NCI-H1092 (cell line): ENCODE measurements at regions not wholly inside any gene's neighbourhood (a gene's known extent, or its start where the extent isn't known, plus 50 kb on each side); places are given as distances from the start of the nearest gene placed in this dataset.
"Not testable (repeated sequence)": the region's sequence is repeated elsewhere in the genome, so short reads cannot be mapped to it uniquely, and the experiment has no call there.

ENCODE experiments used
- DNase-seq: peaks from one replicate; lab custom pipeline; 2025; lab: John Stamatoyannopoulos, UW

DNA sequence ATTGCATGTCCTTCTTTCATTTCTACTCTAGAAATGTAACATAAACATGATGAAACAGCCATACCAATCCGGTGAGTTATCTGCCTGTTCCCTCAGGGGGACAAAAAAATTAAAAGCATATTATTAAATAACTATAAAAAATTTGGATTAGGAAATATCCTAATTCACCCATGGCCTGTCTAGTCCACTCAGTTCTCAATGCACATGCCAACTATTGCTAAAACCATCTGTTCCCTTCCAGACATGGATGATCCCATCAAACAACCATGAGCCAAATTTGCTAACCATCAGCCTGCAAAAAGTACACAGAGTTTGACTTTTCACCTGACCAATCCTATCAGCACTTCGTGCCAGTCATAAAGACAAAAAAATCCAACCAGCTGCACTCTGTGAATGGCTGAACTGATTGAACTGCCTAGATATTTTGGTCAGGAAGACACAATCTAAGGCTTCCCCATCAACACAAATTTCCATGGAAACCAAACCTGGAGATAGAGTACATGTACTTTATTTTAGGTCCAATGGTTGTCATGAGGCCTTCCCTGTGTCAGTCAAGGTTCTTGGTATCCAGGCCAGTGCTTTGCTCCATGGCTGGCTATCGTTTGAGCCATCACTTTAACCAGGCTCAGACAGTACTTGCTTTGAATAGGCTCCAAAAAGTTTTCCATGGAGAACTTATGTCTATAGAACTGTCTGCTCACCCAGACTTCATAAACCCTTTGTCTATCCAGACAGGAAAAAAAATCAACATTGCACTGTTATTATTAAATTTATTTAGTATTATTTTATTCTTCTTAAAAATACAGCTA, 570.8 kb downstream of the LTN1 start:
- no peak for DNase-seq

DNA sequence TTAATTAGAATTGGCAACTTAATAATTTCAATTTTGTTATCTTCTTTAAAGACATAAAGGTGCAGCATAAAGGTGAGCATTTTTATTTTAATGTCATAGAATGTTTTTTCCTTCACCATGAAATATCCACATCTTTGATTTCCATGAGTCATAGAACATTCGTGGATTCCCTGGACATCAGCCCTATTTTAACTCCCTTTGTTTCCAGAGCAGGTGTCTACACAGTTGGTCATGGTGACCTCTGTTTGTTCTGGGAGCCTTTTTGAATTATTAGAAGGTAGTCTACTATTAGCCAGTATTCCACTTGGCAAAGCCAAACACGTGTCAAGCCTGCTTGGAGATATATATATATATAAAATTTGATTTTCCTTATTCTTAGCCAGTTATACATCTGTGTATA, 572.9 kb downstream of the LTN1 start:
- no peak for DNase-seq

DNA sequence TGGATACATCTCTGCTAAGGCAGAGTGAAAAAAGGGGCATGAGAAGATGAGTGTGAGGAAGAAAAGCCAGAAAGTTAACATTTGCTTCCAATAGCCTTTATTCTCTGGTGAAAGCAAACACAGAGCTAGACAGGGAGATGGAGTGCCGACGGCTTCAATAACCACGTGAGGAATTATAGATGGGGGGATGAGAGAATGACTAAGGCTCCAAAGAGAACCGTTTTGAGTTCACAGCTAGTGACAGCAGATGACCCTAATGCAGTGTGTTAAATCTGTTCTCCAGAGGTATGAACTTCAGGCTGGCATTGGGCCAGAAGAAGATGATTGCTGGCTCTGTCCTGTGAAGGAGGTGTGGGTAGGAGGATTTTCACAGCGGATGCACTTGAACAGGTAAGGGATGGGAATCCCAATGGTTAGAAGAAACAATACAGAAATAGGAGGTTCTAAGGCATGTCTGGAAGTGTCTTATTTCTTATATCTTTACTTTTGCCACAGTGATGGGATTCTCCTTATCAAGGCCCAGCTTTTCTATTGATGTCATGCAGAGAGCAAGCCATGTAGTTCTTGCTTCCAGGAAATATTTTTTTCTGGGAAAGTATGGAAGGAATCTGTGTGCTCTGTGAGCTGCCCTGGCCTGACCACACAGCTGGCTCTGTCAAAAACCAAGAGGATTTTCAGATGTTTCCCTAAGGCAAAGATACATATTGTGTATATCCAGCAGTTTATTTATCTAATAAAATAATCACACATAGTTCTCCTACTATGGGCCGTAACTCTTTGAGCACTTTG, 573.8 kb downstream of the LTN1 start:
- no peak for DNase-seq

DNA sequence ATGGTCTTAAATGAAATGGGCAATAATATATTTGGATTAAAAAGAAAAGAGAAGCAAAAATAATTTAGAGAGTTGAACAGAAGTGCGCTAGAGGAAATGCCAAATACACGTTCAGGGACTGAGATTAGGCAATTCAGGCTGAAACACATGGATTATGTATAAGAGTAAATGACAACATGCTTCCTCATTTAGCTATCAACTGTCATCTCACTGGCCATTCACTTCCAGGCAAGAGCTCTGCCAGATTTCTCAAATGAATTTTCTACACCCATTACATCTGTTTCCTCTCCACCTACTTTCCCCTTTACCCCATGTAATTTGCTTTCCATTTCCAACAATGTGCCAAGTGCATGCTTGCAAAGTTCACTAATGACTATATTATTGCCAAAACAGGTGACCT, 582.4 kb downstream of the LTN1 start:
- DNase-seq = no peak

DNA sequence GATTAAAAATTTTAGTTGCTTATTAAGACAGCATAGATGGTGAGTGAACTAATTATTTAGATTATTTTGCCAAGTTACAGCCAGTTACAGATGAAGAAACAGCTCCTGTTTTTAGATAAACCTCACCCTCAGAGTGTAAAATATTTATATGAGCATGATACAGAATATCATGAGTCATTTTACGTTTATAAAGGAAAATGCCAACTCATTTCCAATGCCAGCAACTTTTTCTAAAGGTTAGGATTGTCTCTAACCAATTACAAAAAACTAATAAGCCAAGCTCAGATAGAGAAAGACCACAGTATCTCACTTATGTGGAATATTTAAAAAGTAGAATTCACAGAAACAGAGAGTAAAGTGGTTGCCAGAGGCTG, 590.1 kb downstream of the LTN1 start:
- no peak for DNase-seq

DNA sequence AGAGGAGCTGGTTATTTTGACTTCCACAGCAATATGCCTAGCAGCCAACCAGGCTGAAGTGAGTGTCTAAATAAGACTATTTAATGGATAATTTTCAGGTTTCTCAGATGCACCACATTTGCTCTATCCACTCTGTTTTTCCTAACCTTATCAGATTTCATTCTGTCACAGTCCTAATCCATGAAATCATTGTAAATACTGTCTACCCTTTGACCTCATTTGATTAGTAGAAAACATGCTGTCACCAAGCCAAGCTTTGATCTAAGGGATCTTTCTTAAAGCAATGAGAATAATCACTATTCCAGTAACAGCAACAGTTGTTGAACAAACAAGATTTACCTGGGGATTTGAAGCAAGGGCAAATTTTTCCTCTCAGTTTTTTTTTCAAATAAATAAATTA, 595.6 kb downstream of the LTN1 start:
- no peak for DNase-seq

DNA sequence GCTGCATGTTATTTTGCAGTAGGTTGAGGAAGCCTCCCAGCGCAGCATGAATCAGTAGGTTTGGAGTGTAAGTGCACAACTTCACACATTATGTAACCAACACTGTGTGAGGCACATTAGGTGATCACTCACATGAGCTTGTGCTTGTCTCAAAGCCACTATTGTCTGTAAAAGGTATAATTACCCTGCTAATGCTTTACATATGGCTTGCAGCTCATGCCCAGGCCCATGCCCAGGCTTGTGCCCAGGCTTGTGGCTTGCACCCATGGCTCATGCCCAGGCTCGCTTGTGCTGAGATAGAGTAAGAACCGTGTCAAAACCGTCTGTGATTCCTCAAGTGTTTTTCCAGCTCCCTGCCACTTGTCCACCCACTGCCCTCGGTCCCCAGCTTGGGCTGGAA, 596.3 kb downstream of the LTN1 start:
- DNase-seq = no peak

DNA sequence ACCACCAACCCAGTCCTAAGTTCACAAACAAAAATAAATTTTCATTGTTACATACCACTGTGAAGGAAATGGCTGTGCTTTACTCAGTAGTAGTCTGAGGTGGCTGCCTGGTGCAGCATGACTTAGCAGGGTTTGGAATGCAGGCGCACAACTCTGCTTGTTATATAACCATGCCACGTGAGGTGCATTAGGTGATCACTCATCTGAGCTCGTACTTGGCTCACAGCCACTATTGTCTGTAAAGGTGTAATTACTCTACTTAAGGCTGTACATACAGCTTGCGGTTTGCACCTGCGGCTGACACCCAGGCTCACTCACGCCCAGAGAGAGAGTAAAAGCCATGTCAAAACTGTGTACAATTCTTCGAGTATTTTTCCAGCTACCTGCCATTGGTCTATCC, 599.4 kb downstream of the LTN1 start:
- no peak for DNase-seq

DNA sequence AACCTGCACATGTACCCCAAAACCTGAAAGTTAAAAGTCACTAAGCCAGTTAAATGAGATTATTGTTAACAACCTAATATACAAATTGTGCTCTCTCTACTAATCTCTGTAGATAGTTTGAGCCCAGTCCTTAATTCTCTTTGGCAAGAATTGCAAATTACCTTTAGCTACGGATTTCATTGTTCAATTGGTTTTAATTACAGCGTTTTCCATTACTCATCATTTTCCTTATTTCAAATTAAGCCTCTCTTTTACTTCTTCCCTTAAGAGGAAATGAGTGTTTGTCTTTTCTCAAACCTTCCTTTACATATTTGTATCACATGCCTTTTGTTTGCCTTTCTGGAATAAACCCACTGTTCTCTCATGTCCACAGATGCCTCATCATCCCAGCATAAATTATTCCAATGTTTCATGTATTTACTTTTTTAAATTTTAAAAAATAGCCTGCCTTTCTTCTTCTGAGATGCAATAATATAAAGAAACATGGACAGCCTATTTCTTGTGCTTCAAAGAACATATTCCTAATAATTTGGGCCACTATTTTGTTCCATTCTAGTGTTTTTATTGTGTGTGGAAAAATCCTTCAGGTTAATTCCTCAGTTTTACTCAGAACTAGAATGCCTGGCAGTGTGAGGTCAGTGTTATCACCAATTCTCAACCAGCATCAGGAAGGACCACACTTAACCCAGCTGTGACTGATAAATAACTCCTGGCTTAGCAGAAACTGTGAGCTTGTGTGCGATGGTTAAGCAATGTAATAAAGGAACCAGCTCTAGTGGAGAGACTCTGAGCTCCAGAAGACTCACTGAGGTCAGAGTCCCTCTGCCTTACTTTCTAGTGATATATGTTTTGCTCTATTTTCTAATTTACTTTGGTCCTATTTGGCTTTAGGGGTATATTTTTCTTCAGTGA, 600.5 kb downstream of the LTN1 start:
- DNase-seq = no peak

DNA sequence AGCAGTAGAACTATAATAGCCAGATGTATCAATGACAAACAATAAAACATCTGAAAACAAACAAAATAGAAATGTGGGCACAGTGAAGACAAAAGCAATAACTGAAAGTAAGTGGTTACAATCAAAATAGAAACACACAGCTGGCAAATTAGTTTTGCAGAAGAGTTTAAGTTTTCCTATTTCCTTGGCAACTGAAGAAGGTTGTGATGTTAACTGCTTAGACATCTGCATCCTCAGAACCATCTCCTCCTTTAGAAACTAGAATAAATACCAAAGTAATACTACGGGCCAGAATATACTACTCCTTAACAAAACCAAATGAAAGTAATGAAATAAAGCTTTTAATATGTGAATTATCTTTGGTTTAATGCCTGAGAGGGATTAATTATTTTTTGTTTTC, 605.5 kb downstream of the LTN1 start:
- no peak for DNase-seq

DNA sequence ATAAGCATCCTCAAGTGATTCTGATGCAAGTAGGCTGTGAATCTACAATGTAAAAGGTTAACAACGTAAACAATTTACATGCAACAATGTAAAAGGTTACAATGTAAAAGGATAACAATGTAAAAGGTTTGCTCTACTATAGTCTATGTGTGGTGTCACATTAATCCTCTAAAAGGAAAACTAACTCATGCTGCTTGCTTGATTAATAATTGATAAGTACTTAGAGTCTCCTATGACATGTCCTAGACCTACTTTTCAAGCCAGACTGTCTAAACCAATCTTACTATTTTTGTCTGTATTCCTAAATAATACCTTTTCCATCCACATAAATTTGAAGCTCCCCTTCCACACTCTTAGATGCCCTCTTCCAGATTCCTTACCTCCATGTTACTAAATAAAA, 606.8 kb downstream of the LTN1 start:
- no peak for DNase-seq

DNA sequence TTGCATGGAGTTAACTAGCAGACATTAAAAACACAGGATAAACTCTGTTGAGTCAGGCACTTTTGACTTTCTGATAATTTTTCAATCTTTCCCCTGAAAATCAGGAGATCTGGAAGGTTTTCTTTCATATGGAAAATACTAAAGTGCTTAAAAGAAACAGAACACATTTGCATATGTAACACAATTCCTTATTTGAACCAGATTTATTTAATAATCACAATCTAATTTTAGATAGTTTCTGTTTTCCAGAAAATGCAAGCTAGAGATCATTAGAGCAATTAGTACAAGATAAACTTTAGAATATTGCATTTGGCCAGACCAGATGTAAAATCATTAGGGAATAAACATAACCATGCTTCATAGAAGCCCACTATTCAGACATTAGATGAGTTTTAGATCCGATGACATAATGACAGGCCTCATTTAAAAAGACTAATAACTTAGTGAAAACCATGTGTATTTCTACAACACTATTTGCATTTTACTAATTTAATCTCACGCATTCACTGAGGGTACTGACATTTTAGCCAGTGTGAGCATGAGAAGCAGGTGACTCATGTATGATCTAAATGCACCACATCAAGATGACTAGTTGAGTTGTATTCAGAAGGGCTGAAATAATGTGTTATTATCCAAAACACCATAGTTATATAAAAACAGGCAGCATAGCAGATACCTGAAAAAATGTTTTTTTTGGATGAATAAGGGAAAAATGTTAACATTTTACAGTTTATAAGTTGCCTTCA, 611.5 kb downstream of the LTN1 start:
- not testable (repeated sequence) for DNase-seq

DNA sequence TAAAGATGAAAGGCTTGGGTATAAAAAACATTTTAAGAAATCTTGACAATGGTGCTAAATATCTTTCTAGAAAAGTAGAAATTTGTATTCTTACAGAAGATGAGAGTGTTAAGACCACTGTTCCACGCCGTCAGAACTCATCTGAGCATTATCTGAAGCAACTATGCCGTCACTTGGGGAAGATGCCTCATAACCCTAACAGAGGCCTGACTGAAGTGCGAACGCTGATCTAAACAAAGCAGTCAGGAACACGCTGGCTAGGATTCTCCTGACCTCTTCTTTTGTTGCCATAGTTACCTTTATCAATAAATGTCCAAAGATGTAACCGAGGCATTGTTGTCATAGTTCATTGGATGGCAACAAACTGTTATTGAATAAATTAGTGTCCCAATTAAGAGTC, 612.4 kb downstream of the LTN1 start:
- no peak for DNase-seq

DNA sequence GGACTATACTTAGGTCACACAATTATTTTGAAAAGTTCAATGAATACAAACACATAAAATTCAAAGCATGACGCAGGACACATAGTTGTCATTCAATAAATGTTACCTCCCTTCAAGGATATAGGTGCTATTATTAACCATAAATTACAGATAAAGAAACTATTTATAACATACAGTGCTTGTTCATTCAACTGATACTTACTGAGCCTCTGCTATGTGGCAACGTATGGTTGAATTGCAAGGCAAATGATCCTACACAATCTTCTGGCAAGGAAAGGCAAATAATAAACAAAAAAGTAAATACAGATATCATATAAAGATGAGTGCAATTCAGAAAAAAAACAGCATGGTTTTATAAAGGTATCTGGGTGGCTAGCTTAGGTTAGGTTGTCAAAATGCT, 614.7 kb downstream of the LTN1 start:
- no peak for DNase-seq

DNA sequence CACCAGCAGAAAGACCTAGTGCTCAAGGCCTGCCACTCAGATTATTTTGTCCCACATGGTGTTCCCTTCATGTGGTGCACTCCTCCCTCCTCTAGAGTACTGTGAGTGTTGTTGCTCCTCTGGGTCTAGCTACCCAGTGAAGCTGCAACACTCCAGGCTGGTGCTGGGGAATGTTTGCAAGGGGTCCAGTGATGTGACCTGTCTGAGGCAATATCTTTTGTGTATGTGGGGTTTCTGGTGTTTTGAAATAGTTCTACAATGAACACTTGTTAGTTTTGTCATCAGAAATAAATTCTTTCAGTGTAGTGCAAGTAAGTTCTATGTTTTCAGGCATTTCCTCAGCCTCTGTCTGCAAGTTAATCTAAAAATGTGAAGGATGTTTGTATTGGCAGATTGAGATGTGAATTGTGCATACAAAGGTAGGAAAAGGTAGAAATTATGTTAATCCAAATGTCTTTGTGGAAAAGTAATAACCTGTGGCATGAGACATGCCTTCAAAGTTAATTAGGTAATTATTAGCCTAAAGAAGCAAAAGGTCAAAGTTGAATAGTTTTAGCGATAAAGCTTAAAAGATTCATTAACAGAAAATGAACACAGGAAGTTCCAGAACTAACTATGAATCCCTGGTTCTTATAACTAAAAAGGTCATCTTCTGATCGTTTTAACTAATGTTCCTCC, 616.8 kb downstream of the LTN1 start:
- DNase-seq = no peak

DNA sequence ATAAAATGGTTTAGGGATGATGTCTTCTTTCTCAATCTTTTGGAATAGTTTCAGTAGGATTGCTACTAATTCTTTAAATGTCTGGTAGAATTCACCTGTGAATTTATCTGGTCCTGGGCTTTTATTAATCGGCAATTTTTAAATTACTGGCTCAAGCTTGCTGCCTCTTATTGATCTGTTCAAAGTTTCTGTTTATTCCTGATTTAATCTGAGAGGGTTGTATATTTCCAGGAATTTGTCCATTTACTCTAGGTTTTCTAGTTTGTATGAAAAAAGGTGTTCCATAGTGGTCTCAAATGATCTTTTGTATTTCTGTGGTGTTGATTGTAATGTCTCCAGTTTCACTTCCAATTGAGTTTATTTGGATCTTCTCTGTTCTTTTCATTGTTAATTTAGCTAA, 617.8 kb downstream of the LTN1 start:
- DNase-seq = no peak

DNA sequence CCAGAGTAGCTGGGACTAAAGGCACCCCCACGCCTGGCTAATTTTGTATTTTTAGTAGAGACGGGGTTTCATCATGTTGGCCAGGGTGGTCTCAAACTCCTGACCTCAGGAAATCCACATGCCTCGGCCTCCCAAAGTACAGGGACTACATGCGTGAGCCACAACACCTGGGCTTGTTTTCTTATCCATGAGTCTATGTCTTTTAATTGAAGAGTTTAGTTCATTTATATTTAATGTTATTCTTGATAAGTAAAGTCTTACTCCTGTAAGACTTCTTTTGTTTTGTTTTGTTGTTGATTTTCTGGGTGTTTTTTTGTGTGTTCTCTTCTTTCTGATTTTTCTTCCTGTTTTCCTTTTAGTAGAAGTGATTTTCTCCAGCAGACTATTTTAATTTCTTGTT, 621.0 kb downstream of the LTN1 start:
- DNase-seq = no peak

DNA sequence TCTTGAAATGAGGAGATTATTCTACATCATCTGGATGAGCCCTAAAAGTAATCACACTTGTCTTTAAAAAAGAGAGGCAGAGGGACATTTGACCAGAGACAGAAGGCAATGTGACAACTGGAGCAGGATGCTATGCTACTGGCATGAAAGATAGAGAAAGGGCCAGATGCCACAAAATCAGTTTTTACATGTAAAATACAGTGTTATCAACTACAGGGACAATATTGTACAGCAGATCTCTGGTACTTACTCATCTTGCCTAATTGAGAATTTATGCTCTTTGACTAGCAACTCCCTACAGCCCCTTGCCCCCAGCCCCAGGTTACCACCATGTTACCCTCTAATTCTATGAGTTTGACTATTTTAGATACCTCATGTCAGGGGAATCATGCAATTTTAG, 633.4 kb downstream of the LTN1 start:
- no peak for DNase-seq

DNA sequence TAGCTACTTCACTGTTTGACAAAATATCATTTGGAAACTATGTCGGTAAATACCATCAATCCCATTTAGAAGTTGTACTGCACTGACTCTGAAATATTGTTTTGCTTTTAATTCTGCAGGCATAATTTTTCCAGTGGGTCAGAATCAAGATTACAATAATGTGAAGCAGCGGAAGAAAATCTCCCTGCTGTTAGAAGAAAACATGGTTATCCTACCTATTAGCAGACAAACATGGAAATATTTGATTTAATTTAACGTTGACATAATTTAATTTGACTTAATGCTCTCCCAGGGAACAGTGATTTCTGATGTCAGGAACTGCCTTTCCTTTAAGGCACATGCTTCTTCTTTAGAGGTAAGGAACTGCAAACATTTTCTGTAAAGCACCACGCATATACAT, 634.0 kb downstream of the LTN1 start:
- no peak for DNase-seq

DNA sequence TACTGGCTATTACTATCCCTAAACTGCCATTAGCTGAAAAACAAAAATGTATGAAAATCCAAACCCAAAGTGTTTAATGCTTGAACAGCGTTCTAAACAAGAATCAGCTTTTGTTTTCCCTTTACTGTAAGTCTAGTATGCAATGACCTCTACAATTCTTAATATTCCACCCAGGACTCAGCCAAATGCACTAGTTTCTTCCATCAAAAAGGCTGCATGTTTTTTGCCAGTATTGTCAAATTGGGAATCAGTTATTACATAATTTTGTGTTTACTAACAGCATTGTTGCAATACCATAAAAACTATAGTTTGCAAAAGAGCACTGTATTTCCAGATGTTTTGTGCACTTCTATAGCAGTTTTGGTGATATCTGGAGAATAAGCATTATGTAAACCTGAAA, 634.5 kb downstream of the LTN1 start:
- no peak for DNase-seq

DNA sequence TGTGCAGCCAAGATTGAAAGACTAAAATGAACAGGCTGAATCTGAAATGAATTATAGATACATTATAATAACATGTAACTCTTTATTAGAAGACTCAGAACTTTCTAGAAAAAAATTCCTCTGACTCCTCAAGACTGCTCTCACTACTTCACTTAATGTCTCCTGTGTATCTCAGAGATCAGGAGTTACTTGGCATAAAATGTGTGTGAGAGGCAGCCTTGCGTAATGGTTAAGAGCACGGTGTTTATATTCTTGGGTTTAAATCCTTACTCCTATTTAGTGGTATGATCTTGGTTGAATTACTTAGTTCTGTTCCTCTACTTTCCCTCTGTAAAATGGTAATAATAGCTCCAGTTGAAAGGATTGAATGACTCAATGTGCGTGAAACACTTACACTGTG, 634.9 kb downstream of the LTN1 start:
- DNase-seq = no peak
